ENCODE measurements at regions not wholly inside any gene's neighbourhood (a gene's known extent, or its start where the extent isn't known, plus 50 kb on each side); places are given as distances from the start of the nearest gene placed in this dataset.

GRCh38 chr5:51104556-51104955 lies 278.7 kb upstream of the ISL1 start (continued):
- no peak for TF ChIP-seq CUX1 (IDR thresholded peaks at IDR 0.05; ENCODE audit: insufficient replicate concordance, low read depth, low read length)
- TF ChIP-seq NR2C1 (IDR thresholded peaks at IDR 0.05), result no peak
- TF ChIP-seq TARDBP (IDR thresholded peaks at IDR 0.05; ENCODE audit: borderline replicate concordance), result no peak
- TF ChIP-seq NBN (IDR thresholded peaks at IDR 0.05), result no peak
- no peak for TF ChIP-seq ZZZ3 (IDR thresholded peaks at IDR 0.05; ENCODE audit: control insufficient read depth, insufficient read length, low read depth)

- no peaks in the 10 kb centered on the region for H4K20me1 ChIP-seq (ENCODE audit: control insufficient read depth, insufficient read depth)
- FAIRE-seq (no peak), DNase-seq (ENCODE audit: low read depth, low spot score) (no peak), ATAC-seq (no peak)
- TF ChIP-seq SREBF1 (IDR thresholded peaks at IDR 0.05; ENCODE audit: low read length) (no peak), MLLT1 (IDR thresholded peaks at IDR 0.05) (no peak), RCOR1 (conservative IDR thresholded peaks at IDR 0.05; ENCODE audit: low read depth, low read length) (no peak), ATF2 (IDR thresholded peaks at IDR 0.05; ENCODE audit: low read length) (no peak), NKRF (conservative IDR thresholded peaks at IDR 0.05) (no peak)
- POLR2A ChIA-PET, result no interaction called here
- no peak overlapping the region for H3K4me3 ChIP-seq
- in situ Hi-C loops (cut with MboI) (no loop called here), intact Hi-C loops (cut with micrococcal nuclease; ENCODE audit: unreplicated experiment) (no loop called here)
- no TSS peak for BruUV-seq (replicated peaks)
- H3K27ac ChIP-seq (ENCODE audit: control insufficient read depth, insufficient read depth), result no peak overlapping the region
- no peaks in the 10 kb centered on the region for H3K9me3 ChIP-seq (replicated peaks; ENCODE audit: control insufficient read depth, insufficient read depth, low read length)
- CTCF ChIA-PET, result no interaction called here
- no peak overlapping the region for H3K9ac ChIP-seq (ENCODE audit: control insufficient read depth, insufficient read depth, low read length)
- no peaks in the 10 kb centered on the region for H3K4me1 ChIP-seq (ENCODE audit: control insufficient read depth, insufficient read depth, low read length)
- H3K79me2 ChIP-seq (ENCODE audit: control insufficient read depth, insufficient read depth, low read length), result no peaks in the 10 kb centered on the region
- RAD21 ChIA-PET (ENCODE audit: unreplicated experiment), result no interaction called here
- H2AFZ ChIP-seq (ENCODE audit: control insufficient read depth, low read depth, low read length), result no peak overlapping the region
- WGBS (ENCODE audit: insufficient coverage, insufficient replicate concordance, low lambda C conversion rate, missing lambda C conversion rate), result 26% methylated on average over 3 of the region's 3 CpGs
- H3K4me2 ChIP-seq (ENCODE audit: control insufficient read depth, insufficient read depth), result no peak overlapping the region
- SMC1A ChIA-PET (ENCODE audit: uncharacterized antibody, unreplicated experiment), result no interaction called here
- H3K27me3 ChIP-seq (replicated peaks in 1 of 2; ENCODE audit: control insufficient read depth in 2 of 2, insufficient read depth in 2 of 2, low read length in 1 of 2), result no peaks in the 10 kb centered on the region
- H3K36me3 ChIP-seq (ENCODE audit: control insufficient read depth in 2 of 2, insufficient read depth in 2 of 2, low read length in 1 of 2), result no peaks in the 10 kb centered on the region
Measured at GRCh38 chr5:51109786-51110410, 273.4 kb upstream of the ISL1 start.

Measured in GM12878 (cell line).